HL-60 (cell line): ENCODE measurements at regions not wholly inside any gene's neighbourhood (a gene's known extent, or its start where the extent isn't known, plus 50 kb on each side); places are given as distances from the start of the nearest gene placed in this dataset.

Experiments used
- GABPA ChIP-seq: IDR thresholded peaks from 2 replicates; pipeline ENCODE4 v1.6.1; 2012; ENCODE audit warnings: low read depth
- POLR2AphosphoS5 ChIP-seq: IDR thresholded peaks from 2 replicates; pipeline ENCODE4 v1.6.1; 2012; ENCODE audit warnings: low read depth
- SPI1 ChIP-seq: IDR thresholded peaks from 2 replicates; pipeline ENCODE4 v1.6.1; 2012; ENCODE audit warnings: low read depth, mild to moderate bottlenecking, borderline replicate concordance
- TF ChIP-seq, protein P1 (sequence below): IDR thresholded peaks from one replicate; pipeline ENCODE4 v1.5.1; 2011; ENCODE audit warnings: low read length, control low read depth, inconsistent platforms; ENCODE audit not compliant: insufficient read depth
- TF ChIP-seq, protein P2 (sequence below): IDR thresholded peaks from 2 replicates; pipeline ENCODE4 v1.6.1; 2012; ENCODE audit warnings: low read depth; ENCODE audit not compliant: insufficient replicate concordance

DNA sequence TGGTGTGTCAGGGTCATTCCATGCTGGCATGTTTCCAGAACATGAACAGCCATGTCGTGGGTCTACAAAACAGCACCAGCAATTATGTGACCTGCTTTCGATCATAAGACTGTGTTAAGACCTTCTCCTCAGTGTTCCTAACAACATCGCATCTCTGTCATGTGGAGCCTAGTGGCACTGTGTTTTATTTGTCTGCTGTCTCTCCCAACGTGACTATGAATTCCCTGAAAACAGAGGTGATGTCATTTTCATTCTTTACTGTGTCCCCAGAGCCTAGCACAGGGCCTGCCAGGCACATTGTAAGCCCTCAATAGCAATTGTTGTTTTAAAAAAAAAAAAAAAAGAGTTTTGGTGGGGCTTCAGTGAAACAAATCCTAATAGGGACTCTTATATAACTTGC, 94.2 kb upstream of the IL12A start:
- TF ChIP-seq, protein P1, sequence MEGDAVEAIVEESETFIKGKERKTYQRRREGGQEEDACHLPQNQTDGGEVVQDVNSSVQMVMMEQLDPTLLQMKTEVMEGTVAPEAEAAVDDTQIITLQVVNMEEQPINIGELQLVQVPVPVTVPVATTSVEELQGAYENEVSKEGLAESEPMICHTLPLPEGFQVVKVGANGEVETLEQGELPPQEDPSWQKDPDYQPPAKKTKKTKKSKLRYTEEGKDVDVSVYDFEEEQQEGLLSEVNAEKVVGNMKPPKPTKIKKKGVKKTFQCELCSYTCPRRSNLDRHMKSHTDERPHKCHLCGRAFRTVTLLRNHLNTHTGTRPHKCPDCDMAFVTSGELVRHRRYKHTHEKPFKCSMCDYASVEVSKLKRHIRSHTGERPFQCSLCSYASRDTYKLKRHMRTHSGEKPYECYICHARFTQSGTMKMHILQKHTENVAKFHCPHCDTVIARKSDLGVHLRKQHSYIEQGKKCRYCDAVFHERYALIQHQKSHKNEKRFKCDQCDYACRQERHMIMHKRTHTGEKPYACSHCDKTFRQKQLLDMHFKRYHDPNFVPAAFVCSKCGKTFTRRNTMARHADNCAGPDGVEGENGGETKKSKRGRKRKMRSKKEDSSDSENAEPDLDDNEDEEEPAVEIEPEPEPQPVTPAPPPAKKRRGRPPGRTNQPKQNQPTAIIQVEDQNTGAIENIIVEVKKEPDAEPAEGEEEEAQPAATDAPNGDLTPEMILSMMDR = no peak
- TF ChIP-seq, protein P2, sequence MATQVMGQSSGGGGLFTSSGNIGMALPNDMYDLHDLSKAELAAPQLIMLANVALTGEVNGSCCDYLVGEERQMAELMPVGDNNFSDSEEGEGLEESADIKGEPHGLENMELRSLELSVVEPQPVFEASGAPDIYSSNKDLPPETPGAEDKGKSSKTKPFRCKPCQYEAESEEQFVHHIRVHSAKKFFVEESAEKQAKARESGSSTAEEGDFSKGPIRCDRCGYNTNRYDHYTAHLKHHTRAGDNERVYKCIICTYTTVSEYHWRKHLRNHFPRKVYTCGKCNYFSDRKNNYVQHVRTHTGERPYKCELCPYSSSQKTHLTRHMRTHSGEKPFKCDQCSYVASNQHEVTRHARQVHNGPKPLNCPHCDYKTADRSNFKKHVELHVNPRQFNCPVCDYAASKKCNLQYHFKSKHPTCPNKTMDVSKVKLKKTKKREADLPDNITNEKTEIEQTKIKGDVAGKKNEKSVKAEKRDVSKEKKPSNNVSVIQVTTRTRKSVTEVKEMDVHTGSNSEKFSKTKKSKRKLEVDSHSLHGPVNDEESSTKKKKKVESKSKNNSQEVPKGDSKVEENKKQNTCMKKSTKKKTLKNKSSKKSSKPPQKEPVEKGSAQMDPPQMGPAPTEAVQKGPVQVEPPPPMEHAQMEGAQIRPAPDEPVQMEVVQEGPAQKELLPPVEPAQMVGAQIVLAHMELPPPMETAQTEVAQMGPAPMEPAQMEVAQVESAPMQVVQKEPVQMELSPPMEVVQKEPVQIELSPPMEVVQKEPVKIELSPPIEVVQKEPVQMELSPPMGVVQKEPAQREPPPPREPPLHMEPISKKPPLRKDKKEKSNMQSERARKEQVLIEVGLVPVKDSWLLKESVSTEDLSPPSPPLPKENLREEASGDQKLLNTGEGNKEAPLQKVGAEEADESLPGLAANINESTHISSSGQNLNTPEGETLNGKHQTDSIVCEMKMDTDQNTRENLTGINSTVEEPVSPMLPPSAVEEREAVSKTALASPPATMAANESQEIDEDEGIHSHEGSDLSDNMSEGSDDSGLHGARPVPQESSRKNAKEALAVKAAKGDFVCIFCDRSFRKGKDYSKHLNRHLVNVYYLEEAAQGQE = no peak
- TF ChIP-seq POLR2AphosphoS5 (no peak), GABPA (no peak), SPI1 (no peak)
